Activated T-cell treated with anti-CD3 and anti-CD28 coated beads, Interleukin-2, amount 50 U/mL, for 72 hours (primary cell): ENCODE measurements at regions not wholly inside any gene's neighbourhood (a gene's known extent, or its start where the extent isn't known, plus 50 kb on each side); places are given as distances from the start of the nearest gene placed in this dataset.

ENCODE experiments used
- ATAC-seq, 2 donors: fragments of 150-1000 bp; cut with Tn5 transposase; replicated peaks in 1 of 2; 2 replicates each; pipeline ENCODE4 v1.10.0; 2021; ENCODE audit warnings: moderate library complexity in 2 of 2, mild to moderate bottlenecking in 1 of 2
- DNase-seq, 2 donors: peaks; one replicate each; pipeline ENCODE4 v3.0.0; 2021 to 2022; ENCODE audit warnings: mixed read lengths in 1 of 2
- H3K27ac Mint-ChIP-seq: one replicate; pipeline ENCODE4 v1.8.0; 2022; ENCODE audit warnings: mild to moderate bottlenecking, moderate library complexity, mixed read lengths
- H3K27me3 Mint-ChIP-seq: one replicate; pipeline ENCODE4 v1.8.0; 2022; ENCODE audit warnings: low read depth, mixed read lengths
- H3K36me3 Mint-ChIP-seq, 2 donors: one replicate each; pipeline ENCODE4 v1.8.0; 2022; ENCODE audit warnings: mixed read lengths in 2 of 2, mild to moderate bottlenecking in 1 of 2; ENCODE audit not compliant: insufficient read depth in 2 of 2
- H3K4me1 Mint-ChIP-seq: one replicate; pipeline ENCODE4 v1.8.0; 2022; ENCODE audit warnings: low read depth, mixed read lengths
- H3K4me3 Mint-ChIP-seq, 2 donors: one replicate each; pipeline ENCODE4 v1.8.0; 2022; ENCODE audit warnings: mild to moderate bottlenecking in 2 of 2, mixed read lengths in 2 of 2, moderate library complexity in 2 of 2
- H3K9me3 Mint-ChIP-seq, 2 donors: one replicate each; pipeline ENCODE4 v1.8.0; 2022; ENCODE audit warnings: mixed read lengths in 2 of 2

DNA sequence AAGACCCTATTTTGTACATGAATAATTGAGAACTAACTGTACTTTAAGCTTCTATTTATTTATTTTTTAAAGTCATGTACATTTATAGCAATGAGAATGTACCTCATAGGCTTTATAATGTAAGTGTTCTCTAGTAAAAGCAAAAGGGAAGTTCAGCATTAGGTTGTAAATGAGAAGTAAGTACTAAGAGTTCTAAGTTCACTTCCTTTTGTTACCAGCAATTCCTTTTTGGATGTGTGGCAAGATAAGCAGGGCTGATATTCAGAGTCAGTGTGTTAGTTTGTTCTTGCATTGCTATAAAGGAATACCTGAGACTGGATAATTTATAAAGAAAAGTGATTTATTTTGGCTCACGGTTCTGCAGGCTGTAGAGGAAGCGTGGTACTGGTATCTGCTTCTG lies 54.0 kb upstream of the CCN2 start:
- peaks cover 2 to 3% of the 10 kb centered on the region in 2 donors for H3K9me3 Mint-ChIP-seq
- no peaks in the 10 kb centered on the region for H3K27me3 Mint-ChIP-seq
- no peak overlapping the region for H3K4me3 Mint-ChIP-seq
- no peaks in the 10 kb centered on the region for H3K4me1 Mint-ChIP-seq
- no peaks in the 10 kb centered on the region for H3K36me3 Mint-ChIP-seq
- ATAC-seq: no peak
- no peak overlapping the region for H3K27ac Mint-ChIP-seq
- no peak for DNase-seq

DNA sequence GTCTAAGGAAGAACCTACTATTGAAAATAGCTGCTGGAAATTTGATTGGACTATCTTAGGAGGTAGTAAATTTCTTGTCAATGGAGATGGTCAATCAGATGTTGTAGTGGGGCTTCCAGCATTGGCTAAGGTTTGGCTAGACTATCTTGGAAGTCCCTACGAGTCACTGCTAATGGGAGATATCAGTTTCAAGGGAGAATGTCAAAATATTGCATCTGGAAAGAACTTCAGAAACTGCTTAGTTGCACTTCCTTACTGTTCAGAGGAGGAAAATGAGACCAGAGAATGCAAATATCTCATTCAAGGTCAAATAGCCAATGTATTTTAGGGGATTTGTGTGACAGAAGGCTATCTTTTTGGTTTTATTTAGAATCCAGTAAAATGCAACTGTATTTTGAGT lies 53.5 kb upstream of the CCN2 start:
- H3K36me3 Mint-ChIP-seq: no peaks in the 10 kb centered on the region
- no peak overlapping the region for H3K4me3 Mint-ChIP-seq
- H3K9me3 Mint-ChIP-seq: peaks cover 2 to 3% of the 10 kb centered on the region in 2 donors
- no peak for ATAC-seq
- no peaks in the 10 kb centered on the region for H3K4me1 Mint-ChIP-seq
- H3K27me3 Mint-ChIP-seq: no peaks in the 10 kb centered on the region
- no peak overlapping the region for H3K27ac Mint-ChIP-seq
- DNase-seq: no peak

DNA sequence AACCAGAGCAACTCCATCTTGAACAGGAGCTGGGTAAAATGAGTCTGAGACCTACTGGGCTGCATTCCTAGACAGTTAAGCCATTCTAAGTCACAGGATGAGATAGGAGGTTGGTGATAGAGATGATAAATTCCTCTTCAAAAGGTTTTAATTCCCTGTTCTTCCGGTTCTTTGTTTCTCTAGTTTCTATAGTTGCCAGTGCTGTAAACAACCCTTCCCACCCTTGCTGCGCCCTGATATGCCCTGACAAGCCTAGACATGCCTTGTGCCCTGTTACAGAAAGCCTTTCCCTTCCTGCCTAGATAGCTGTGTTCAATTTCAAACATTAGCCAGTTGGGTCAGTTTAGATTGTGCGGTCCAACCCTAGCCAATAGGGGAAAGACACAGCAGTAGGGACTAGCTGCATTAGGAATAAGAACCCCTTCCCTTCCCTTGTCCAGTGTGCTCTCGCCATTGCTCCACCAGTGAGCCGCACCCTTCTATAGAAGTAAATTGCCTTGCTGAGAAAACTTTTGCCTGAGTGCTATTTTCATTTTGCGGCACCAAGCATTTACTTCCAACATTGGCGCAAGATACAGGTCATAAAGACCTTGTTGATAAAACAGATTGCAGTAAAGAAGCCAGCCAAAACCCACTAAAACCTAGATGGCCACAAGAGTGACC lies 52.5 kb upstream of the CCN2 start:
- H3K9me3 Mint-ChIP-seq: peaks cover 2 to 3% of the 10 kb centered on the region in 2 donors
- no peaks in the 10 kb centered on the region for H3K27me3 Mint-ChIP-seq
- DNase-seq (no peak), ATAC-seq (no peak)
- no peak overlapping the region for H3K4me3 Mint-ChIP-seq
- H3K27ac Mint-ChIP-seq: no peak overlapping the region
- H3K36me3 Mint-ChIP-seq: no peaks in the 10 kb centered on the region
- no peaks in the 10 kb centered on the region for H3K4me1 Mint-ChIP-seq
